ENCODE measurements at regions not wholly inside any gene's neighbourhood (a gene's known extent, or its start where the extent isn't known, plus 50 kb on each side); places are given as distances from the start of the nearest gene placed in this dataset.

GRCh38 chr2:118312969-118313756 lies 224.9 kb downstream of the INSIG2 start:
- H3K36me3 ChIP-seq (ENCODE audit: control insufficient read depth, insufficient read depth, low read length): no peaks in the 10 kb centered on the region
- no peak for DNase-seq (ENCODE audit: extremely low read depth, insufficient read length)
- no peak overlapping the region for H3K4me3 ChIP-seq (replicated peaks; ENCODE audit: low read depth, low read length)
- TF ChIP-seq, protein P1, sequence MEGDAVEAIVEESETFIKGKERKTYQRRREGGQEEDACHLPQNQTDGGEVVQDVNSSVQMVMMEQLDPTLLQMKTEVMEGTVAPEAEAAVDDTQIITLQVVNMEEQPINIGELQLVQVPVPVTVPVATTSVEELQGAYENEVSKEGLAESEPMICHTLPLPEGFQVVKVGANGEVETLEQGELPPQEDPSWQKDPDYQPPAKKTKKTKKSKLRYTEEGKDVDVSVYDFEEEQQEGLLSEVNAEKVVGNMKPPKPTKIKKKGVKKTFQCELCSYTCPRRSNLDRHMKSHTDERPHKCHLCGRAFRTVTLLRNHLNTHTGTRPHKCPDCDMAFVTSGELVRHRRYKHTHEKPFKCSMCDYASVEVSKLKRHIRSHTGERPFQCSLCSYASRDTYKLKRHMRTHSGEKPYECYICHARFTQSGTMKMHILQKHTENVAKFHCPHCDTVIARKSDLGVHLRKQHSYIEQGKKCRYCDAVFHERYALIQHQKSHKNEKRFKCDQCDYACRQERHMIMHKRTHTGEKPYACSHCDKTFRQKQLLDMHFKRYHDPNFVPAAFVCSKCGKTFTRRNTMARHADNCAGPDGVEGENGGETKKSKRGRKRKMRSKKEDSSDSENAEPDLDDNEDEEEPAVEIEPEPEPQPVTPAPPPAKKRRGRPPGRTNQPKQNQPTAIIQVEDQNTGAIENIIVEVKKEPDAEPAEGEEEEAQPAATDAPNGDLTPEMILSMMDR (IDR thresholded peaks at IDR 0.05; ENCODE audit: insufficient read depth, low read length, poor library complexity, severe bottlenecking): no peak
- H3K27me3 ChIP-seq (replicated peaks; ENCODE audit: control insufficient read depth, insufficient read depth, low read length): no peaks in the 10 kb centered on the region

DNA sequence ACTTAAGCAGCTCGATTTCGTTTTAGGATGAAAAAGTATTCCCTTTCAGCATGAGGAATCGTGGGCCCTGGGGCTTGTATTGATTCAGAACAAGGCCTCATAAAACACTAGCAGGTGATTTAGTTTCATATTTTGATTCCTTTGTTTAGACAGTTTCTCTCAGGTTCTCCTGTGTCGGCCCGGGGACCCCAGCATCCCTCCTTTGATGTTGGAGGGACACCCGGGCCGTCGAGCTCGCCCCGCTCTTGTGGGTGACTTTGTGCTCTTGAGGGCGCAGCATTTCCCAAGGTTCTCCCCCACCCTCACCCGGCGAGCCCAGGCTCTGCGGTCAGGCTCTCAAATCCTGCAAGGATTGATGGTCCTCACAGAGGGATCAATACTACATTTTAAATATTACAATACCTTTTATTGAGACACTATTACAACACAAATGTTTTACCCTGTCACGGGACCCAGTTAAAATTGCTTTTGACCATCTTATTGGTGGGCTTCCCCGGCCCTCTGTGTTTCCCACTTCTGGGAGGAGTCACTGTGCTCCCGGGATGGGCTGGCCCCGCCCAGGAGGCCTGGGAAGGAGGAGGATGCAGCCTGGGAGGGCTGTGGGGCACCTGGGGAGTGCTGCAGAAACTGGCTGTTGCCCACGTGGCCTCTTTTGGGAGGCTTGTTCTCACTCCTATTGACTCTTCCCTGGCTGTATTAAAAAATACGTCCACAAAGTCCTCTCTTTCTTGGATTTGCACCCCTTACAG lies 222.6 kb downstream of the INSIG2 start:
- H3K4me3 ChIP-seq (replicated peaks; ENCODE audit: low read depth, low read length): peak overlapping the region; percentile 58
- H3K36me3 ChIP-seq (ENCODE audit: control insufficient read depth, insufficient read depth, low read length): no peaks in the 10 kb centered on the region
- no peaks in the 10 kb centered on the region for H3K27me3 ChIP-seq (replicated peaks; ENCODE audit: control insufficient read depth, insufficient read depth, low read length)
- TF ChIP-seq, protein P1 (IDR thresholded peaks at IDR 0.05; ENCODE audit: insufficient read depth, low read length, poor library complexity, severe bottlenecking): no peak
- no peak for DNase-seq (ENCODE audit: extremely low read depth, insufficient read length)

DNA sequence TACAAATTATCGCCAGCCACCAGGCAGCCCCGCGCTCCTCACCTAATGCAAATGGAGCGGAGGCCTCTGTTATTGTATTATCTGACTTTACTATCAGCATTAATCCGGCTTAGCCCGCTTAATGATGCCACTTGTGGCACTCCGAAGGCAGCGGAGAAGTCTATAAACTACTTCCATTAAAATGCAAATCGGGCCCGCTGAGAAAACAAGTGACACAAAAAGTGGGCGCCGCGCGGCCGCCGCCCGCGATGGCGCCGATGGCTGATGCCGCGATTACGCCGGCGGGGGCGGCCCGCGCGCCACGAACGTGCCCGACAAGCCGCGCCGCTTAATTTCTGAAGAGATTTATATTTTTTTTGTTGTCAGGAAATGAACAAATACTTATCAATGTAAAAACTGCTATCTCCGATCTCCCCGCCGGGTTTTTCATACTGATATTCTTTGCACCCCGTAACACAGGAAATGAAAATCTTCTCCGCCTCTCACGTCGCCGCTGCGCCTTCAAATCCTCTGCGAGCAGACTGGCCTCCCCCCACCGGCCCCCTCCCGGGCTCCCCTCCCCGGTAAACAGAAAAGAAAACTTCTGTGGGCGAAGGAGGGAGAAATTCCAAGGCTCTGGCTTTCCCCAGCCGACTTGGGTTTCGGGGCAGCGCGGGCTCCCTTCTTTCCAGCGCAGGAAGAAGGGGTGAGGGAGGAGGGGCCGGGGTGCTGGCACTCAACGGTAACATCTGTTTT lies 221.8 kb downstream of the INSIG2 start:
- TF ChIP-seq, protein P1 (IDR thresholded peaks at IDR 0.05; ENCODE audit: insufficient read depth, low read length, poor library complexity, severe bottlenecking): no peak
- H3K4me3 ChIP-seq (replicated peaks; ENCODE audit: low read depth, low read length): peak overlapping the region; percentile 58
- DNase-seq (ENCODE audit: extremely low read depth, insufficient read length): peak; percentile 48
- H3K27me3 ChIP-seq (replicated peaks; ENCODE audit: control insufficient read depth, insufficient read depth, low read length): no peaks in the 10 kb centered on the region
- no peaks in the 10 kb centered on the region for H3K36me3 ChIP-seq (ENCODE audit: control insufficient read depth, insufficient read depth, low read length)

DNA sequence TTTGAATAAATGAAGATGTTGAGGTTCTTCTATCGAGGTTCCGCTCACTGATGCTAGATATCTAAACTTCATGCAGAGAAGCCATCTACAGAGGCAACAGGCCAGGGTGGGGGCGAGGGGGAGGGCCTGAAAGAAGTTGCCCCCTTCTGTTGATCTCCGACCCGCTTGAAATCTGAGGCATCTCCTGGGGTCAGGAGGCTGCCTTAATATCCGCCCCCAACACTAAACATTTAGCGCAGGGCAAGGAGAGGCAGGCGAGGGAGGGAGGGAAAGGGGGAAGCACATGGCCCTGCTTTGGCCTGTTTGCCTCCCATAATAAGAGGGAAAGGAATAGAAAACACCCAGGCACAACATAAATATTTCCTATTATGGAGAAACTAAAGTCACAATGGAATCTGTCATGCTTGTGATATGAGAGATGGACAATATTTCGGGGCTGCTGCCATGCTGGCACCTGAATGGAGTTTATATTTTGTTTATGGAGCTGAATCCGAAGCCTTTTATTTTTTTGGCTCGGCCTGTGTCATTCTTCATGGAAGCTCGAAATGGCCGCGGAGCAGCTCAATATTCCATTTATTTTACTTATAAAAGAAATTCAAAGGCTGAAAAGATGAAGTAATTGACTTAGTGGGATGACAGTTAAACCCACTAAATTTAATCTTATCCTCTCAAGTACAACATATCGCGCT lies 221.1 kb downstream of the INSIG2 start:
- Histone ChIP-seq H3K27me3 (replicated peaks; ENCODE audit: control insufficient read depth, insufficient read depth, low read length) (no peaks in the 10 kb centered on the region), H3K4me3 (replicated peaks; ENCODE audit: low read depth, low read length) (peak overlapping the region; percentile 58), H3K36me3 (ENCODE audit: control insufficient read depth, insufficient read depth, low read length) (no peaks in the 10 kb centered on the region)
- DNase-seq (ENCODE audit: extremely low read depth, insufficient read length): no peak
- TF ChIP-seq, protein P1 (IDR thresholded peaks at IDR 0.05; ENCODE audit: insufficient read depth, low read length, poor library complexity, severe bottlenecking): no peak

- no peaks in the 10 kb centered on the region for H3K27me3 ChIP-seq (replicated peaks; ENCODE audit: control insufficient read depth, insufficient read depth, low read length)
- H3K4me3 ChIP-seq (replicated peaks; ENCODE audit: low read depth, low read length): no peak overlapping the region
- no peaks in the 10 kb centered on the region for H3K36me3 ChIP-seq (ENCODE audit: control insufficient read depth, insufficient read depth, low read length)
- TF ChIP-seq, protein P1 (IDR thresholded peaks at IDR 0.05; ENCODE audit: insufficient read depth, low read length, poor library complexity, severe bottlenecking): no peak
- no peak for DNase-seq (ENCODE audit: extremely low read depth, insufficient read length)
These were observed 219.6 kb downstream of the INSIG2 start for GRCh38 chr2:118307864-118308263.
